MM.1S (cell line): ENCODE measurements at regions not wholly inside any gene's neighbourhood (a gene's known extent, or its start where the extent isn't known, plus 50 kb on each side); places are given as distances from the start of the nearest gene placed in this dataset.
"Not testable (repeated sequence)": the region's sequence is repeated elsewhere in the genome, so short reads cannot be mapped to it uniquely, and the experiment has no call there.

ENCODE experiments used
- DNase-seq: peaks from one replicate; pipeline ENCODE4 v3.0.0-alpha.2; 2015
- H2AFZ ChIP-seq: fragments of 300-600 bp; sonication (generic); 2 replicates; pipeline ENCODE4 v1.6.0; 2016; ENCODE audit warnings: antibody characterized with exemption, low read length
- H3F3A ChIP-seq: fragments of 300-600 bp; sonication (generic); 2 replicates; pipeline ENCODE4 v1.6.1; 2016; ENCODE audit warnings: mild to moderate bottlenecking, antibody characterized with exemption, low read length, moderate library complexity, mixed read lengths; ENCODE audit not compliant: insufficient read depth
- H3K27ac ChIP-seq: fragments of 300-600 bp; sonication (generic); 2 replicates; pipeline ENCODE4 v1.5.1; 2016; ENCODE audit warnings: mild to moderate bottlenecking, low read length
- H3K27me3 ChIP-seq: fragments of 300-600 bp; sonication (generic); replicated peaks from 2 replicates; pipeline ENCODE4 v1.6.0; 2016; ENCODE audit warnings: low read length; ENCODE audit not compliant: insufficient read depth
- H3K36me3 ChIP-seq: fragments of 300-600 bp; sonication (generic); replicated peaks from 2 replicates; pipeline ENCODE4 v1.6.1; 2016; ENCODE audit warnings: mild to moderate bottlenecking, low read length, mixed read lengths; ENCODE audit not compliant: insufficient read depth
- H3K4me1 ChIP-seq: fragments of 300-600 bp; sonication (generic); 2 replicates; pipeline ENCODE4 v1.6.1; 2016; ENCODE audit warnings: low read length, mixed read lengths
- H3K4me2 ChIP-seq: fragments of 300-600 bp; sonication (generic); 2 replicates; pipeline ENCODE4 v1.6.0; 2016; ENCODE audit warnings: low read depth, low read length
- H3K4me3 ChIP-seq: fragments of 300-600 bp; sonication (generic); 2 replicates; pipeline ENCODE4 v1.5.1; 2016; ENCODE audit warnings: low read length, mixed read lengths
- H3K79me2 ChIP-seq: fragments of 300-600 bp; sonication (generic); 2 replicates; pipeline ENCODE4 v1.6.1; 2016; ENCODE audit warnings: mixed run types, low read length, mixed read lengths
- H3K9ac ChIP-seq: fragments of 300-600 bp; sonication (generic); 2 replicates; pipeline ENCODE4 v1.6.1; 2016; ENCODE audit warnings: low read length, mixed read lengths
- H3K9me2 ChIP-seq: fragments of 300-600 bp; sonication (generic); replicated peaks from 2 replicates; pipeline ENCODE4 v1.6.1; 2016; ENCODE audit warnings: mild to moderate bottlenecking, low read length, mixed read lengths; ENCODE audit not compliant: insufficient read depth
- H3K9me3 ChIP-seq: fragments of 300-600 bp; sonication (generic); replicated peaks from 2 replicates; pipeline ENCODE4 v1.6.1; 2016; ENCODE audit warnings: mild to moderate bottlenecking, low read length, mixed read lengths; ENCODE audit not compliant: insufficient read depth
- H4K20me1 ChIP-seq: fragments of 300-600 bp; sonication (generic); 2 replicates; pipeline ENCODE4 v1.6.1; 2016; ENCODE audit warnings: mild to moderate bottlenecking, low read length, moderate library complexity, mixed read lengths; ENCODE audit not compliant: insufficient read depth
- CTCF ChIP-seq: fragments of 300-600 bp; sonication (generic); IDR thresholded peaks from 2 replicates; pipeline ENCODE4 v1.5.1; 2016; ENCODE audit warnings: antibody characterized with exemption, low read length, mixed read lengths
- EZH2 ChIP-seq: fragments of 300-600 bp; sonication (generic); optimal IDR thresholded peaks from 2 replicates; pipeline ENCODE3; 2017; ENCODE audit warnings: low read depth, mild to moderate bottlenecking, antibody characterized with exemption, low read length, mixed read lengths
- EZH2phosphoT487 ChIP-seq: fragments of 300-600 bp; sonication (generic); IDR thresholded peaks from 2 replicates; pipeline ENCODE4 v1.6.1; 2018; ENCODE audit warnings: antibody characterized with exemption, low read length

- not testable (repeated sequence) for H2AFZ ChIP-seq, H3K27ac ChIP-seq, H3K9me2 ChIP-seq, H3K9ac ChIP-seq, DNase-seq, H4K20me1 ChIP-seq, H3K4me3 ChIP-seq, H3K36me3 ChIP-seq, H3K9me3 ChIP-seq, H3F3A ChIP-seq, H3K79me2 ChIP-seq, H3K4me2 ChIP-seq, H3K4me1 ChIP-seq, H3K27me3 ChIP-seq
Measured at GRCh38 chr14:106480287-106480686, 953.9 kb downstream of the TMEM121 start.

GRCh38 chr14:106482213-106482612, 955.8 kb downstream of the TMEM121 start:
- not testable (repeated sequence) for H3K4me2 ChIP-seq, DNase-seq, H2AFZ ChIP-seq, H4K20me1 ChIP-seq, H3K27ac ChIP-seq, H3F3A ChIP-seq, H3K79me2 ChIP-seq, H3K4me1 ChIP-seq, H3K9ac ChIP-seq, H3K9me2 ChIP-seq, H3K36me3 ChIP-seq, H3K4me3 ChIP-seq, H3K27me3 ChIP-seq, H3K9me3 ChIP-seq

- no peak overlapping the region for H3K4me3 ChIP-seq
- no peak overlapping the region for H2AFZ ChIP-seq
- TF ChIP-seq CTCF (no peak), EZH2 (no peak), EZH2phosphoT487 (no peak)
- no peak overlapping the region for H3K4me2 ChIP-seq
- no peak for DNase-seq
- H3K4me1 ChIP-seq, result no peaks in the 10 kb centered on the region
- no peaks in the 10 kb centered on the region for H3K27me3 ChIP-seq
- no peaks in the 10 kb centered on the region for H3K9me2 ChIP-seq
- no peaks in the 10 kb centered on the region for H3K9me3 ChIP-seq
- no peaks in the 10 kb centered on the region for H3K36me3 ChIP-seq
- H3K79me2 ChIP-seq, result no peaks in the 10 kb centered on the region
- no peaks in the 10 kb centered on the region for H4K20me1 ChIP-seq
- no peaks in the 10 kb centered on the region for H3F3A ChIP-seq
- no peak overlapping the region for H3K9ac ChIP-seq
- no peak overlapping the region for H3K27ac ChIP-seq
Measured at GRCh38 chr14:106487600-106487999, 961.2 kb downstream of the TMEM121 start.

GRCh38 chr14:106488291-106488690, 961.9 kb downstream of the TMEM121 start:
- H3K4me3 ChIP-seq, result no peak overlapping the region
- no peaks in the 10 kb centered on the region for H3K9me2 ChIP-seq
- no peak overlapping the region for H3K9ac ChIP-seq
- H3K9me3 ChIP-seq, result no peaks in the 10 kb centered on the region
- no peaks in the 10 kb centered on the region for H3K79me2 ChIP-seq
- H3K4me2 ChIP-seq, result no peak overlapping the region
- TF ChIP-seq EZH2 (no peak), CTCF (no peak), EZH2phosphoT487 (no peak)
- H3K27ac ChIP-seq, result no peak overlapping the region
- H3K27me3 ChIP-seq, result no peaks in the 10 kb centered on the region
- no peaks in the 10 kb centered on the region for H3K36me3 ChIP-seq
- H4K20me1 ChIP-seq, result no peaks in the 10 kb centered on the region
- H2AFZ ChIP-seq, result no peak overlapping the region
- DNase-seq, result no peak
- H3F3A ChIP-seq, result no peaks in the 10 kb centered on the region
- no peaks in the 10 kb centered on the region for H3K4me1 ChIP-seq
